ENCODE measurements at regions not wholly inside any gene's neighbourhood (a gene's known extent, or its start where the extent isn't known, plus 50 kb on each side); places are given as distances from the start of the nearest gene placed in this dataset.
"Not testable (repeated sequence)": the region's sequence is repeated elsewhere in the genome, so short reads cannot be mapped to it uniquely, and the experiment has no call there.

- H3K9me3 ChIP-seq (ENCODE audit: low read length), result no peaks in the 10 kb centered on the region
- BruUV-seq (replicated peaks), result no TSS peak
- POLR2A ChIA-PET, result no interaction called here
- CTCF ChIA-PET (ENCODE audit: unreplicated experiment), result no interaction called here
- H3K4me2 ChIP-seq (ENCODE audit: low read length), result no peak overlapping the region
- H4K20me1 ChIP-seq (ENCODE audit: insufficient read depth, low read length), result no peaks in the 10 kb centered on the region
- no peaks in the 10 kb centered on the region for H3K4me1 ChIP-seq (ENCODE audit: insufficient read depth, low read length, poor library complexity, severe bottlenecking)
- no peak overlapping the region for H3K4me3 ChIP-seq (ENCODE audit: low read depth, low read length, poor library complexity, severe bottlenecking)
- no peaks in the 10 kb centered on the region for H3K9me2 ChIP-seq (ENCODE audit: insufficient read depth, low read length)
- H3K27ac ChIP-seq (ENCODE audit: low read depth, low read length, poor library complexity, severe bottlenecking), result no peak overlapping the region
- no peak overlapping the region for H2AFZ ChIP-seq (ENCODE audit: low read length)
- no peak for DNase-seq (ENCODE audit: low spot score)
- no peaks in the 10 kb centered on the region for H3K36me3 ChIP-seq (ENCODE audit: insufficient read depth, low read length)
- H3K79me2 ChIP-seq (ENCODE audit: insufficient read depth, low read depth, low read length), result no peaks in the 10 kb centered on the region
- intact Hi-C loops (cut with micrococcal nuclease; ENCODE audit: unreplicated experiment), result no loop called here
- TF ChIP-seq CTCF (conservative IDR thresholded peaks at IDR 0.05; ENCODE audit: low read length), result no peak
- TF ChIP-seq EZH2phosphoT487 (IDR thresholded peaks at IDR 0.05; ENCODE audit: borderline replicate concordance, low read depth, low read length), result no peak
These were observed 115.7 kb downstream of the BMS1 start for GRCh38 chr10:42898037-42898960.

GRCh38 chr10:42899036-42899435 lies 116.4 kb downstream of the BMS1 start:
- H3K4me2 ChIP-seq (ENCODE audit: low read length), result no peak overlapping the region
- no peaks in the 10 kb centered on the region for H3K79me2 ChIP-seq (ENCODE audit: insufficient read depth, low read depth, low read length)
- ChIA-PET POLR2A (interaction anchor here (0.7 kb wide), 1 partner anchor 200 kb away, joined by 4 read pairs; no protein-coding TSS in a partner anchor), CTCF (ENCODE audit: unreplicated experiment) (no interaction called here)
- no peaks in the 10 kb centered on the region for H3K9me3 ChIP-seq (ENCODE audit: low read length)
- H3K36me3 ChIP-seq (ENCODE audit: insufficient read depth, low read length), result no peaks in the 10 kb centered on the region
- intact Hi-C loops (cut with micrococcal nuclease; ENCODE audit: unreplicated experiment), result no loop called here
- no peaks in the 10 kb centered on the region for H3K9me2 ChIP-seq (ENCODE audit: insufficient read depth, low read length)
- BruUV-seq (replicated peaks), result no TSS peak
- no peak overlapping the region for H3K4me3 ChIP-seq (ENCODE audit: low read depth, low read length, poor library complexity, severe bottlenecking)
- DNase-seq (ENCODE audit: low spot score), result no peak
- no peaks in the 10 kb centered on the region for H4K20me1 ChIP-seq (ENCODE audit: insufficient read depth, low read length)
- no peak overlapping the region for H2AFZ ChIP-seq (ENCODE audit: low read length)
- H3K27ac ChIP-seq (ENCODE audit: low read depth, low read length, poor library complexity, severe bottlenecking), result no peak overlapping the region
- no peaks in the 10 kb centered on the region for H3K4me1 ChIP-seq (ENCODE audit: insufficient read depth, low read length, poor library complexity, severe bottlenecking)
- TF ChIP-seq EZH2phosphoT487 (IDR thresholded peaks at IDR 0.05; ENCODE audit: borderline replicate concordance, low read depth, low read length), result no peak
- no peak for TF ChIP-seq CTCF (conservative IDR thresholded peaks at IDR 0.05; ENCODE audit: low read length)

- H3K4me1 ChIP-seq (ENCODE audit: insufficient read depth, low read length, poor library complexity, severe bottlenecking); H4K20me1 ChIP-seq (ENCODE audit: insufficient read depth, low read length); H3K79me2 ChIP-seq (ENCODE audit: insufficient read depth, low read depth, low read length); H3K9me2 ChIP-seq (ENCODE audit: insufficient read depth, low read length); POLR2A ChIA-PET; H2AFZ ChIP-seq (ENCODE audit: low read length); H3K4me3 ChIP-seq (ENCODE audit: low read depth, low read length, poor library complexity, severe bottlenecking); H3K9me3 ChIP-seq (ENCODE audit: low read length); H3K27ac ChIP-seq (ENCODE audit: low read depth, low read length, poor library complexity, severe bottlenecking); DNase-seq (ENCODE audit: low spot score); CTCF ChIA-PET (ENCODE audit: unreplicated experiment); H3K36me3 ChIP-seq (ENCODE audit: insufficient read depth, low read length); H3K4me2 ChIP-seq (ENCODE audit: low read length); BruUV-seq (replicated peaks); intact Hi-C loops (cut with micrococcal nuclease; ENCODE audit: unreplicated experiment): not testable (repeated sequence)
These were observed 117.8 kb downstream of the BMS1 start for GRCh38 chr10:42900346-42900745.

Measured in OCI-LY7 (cell line).